GM10248 (cell line): ENCODE measurements at regions not wholly inside any gene's neighbourhood (a gene's known extent, or its start where the extent isn't known, plus 50 kb on each side); places are given as distances from the start of the nearest gene placed in this dataset.

Experiments
- CTCF ChIA-PET: fragments of 300-600 bp; sonication (Branson Sonifier 250); formaldehyde crosslinking; extraction: SDS; loops from one replicate; lab custom pipeline; 2021; ENCODE audit warnings: antibody characterized with exemption; lab: Yijun Ruan, JAX
- POLR2A ChIA-PET: fragments of 350-650 bp; sonication (Branson Sonifier 250); formaldehyde crosslinking; extraction: SDS; loops from one replicate; lab custom pipeline; 2020; ENCODE audit warnings: antibody characterized with exemption; lab: Yijun Ruan, JAX
- DNase-seq: peaks from one replicate; pipeline ENCODE4 v3.0.0; 2012; ENCODE audit errors: extremely low spot score
- TF ChIP-seq, protein P1 (sequence below): IDR thresholded peaks from 2 replicates; pipeline ENCODE4 v1.5.1; 2012; ENCODE audit warnings: mild to moderate bottlenecking, low read depth; ENCODE audit errors: extremely low read depth, missing control alignments, control extremely low read depth

DNA sequence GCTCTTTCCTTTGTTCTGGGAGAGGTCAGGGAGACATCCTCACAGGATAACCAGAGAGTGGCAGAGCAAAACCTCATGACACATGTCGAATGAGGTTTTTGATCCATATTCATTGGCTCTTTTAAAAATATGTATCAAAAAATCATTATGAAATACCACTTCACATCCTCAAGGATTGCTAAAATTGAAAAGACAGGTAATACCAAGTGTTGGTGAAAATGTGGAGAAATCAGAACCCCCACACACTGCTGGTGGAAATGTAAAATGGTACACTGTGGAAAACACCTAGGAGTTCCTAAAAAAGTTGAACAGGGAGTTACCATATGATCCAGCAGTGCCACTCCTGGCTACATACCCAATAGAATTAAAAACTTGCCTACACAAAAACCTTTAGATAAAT lies 107.8 kb upstream of the ARID2 start:
- TF ChIP-seq, protein P1, sequence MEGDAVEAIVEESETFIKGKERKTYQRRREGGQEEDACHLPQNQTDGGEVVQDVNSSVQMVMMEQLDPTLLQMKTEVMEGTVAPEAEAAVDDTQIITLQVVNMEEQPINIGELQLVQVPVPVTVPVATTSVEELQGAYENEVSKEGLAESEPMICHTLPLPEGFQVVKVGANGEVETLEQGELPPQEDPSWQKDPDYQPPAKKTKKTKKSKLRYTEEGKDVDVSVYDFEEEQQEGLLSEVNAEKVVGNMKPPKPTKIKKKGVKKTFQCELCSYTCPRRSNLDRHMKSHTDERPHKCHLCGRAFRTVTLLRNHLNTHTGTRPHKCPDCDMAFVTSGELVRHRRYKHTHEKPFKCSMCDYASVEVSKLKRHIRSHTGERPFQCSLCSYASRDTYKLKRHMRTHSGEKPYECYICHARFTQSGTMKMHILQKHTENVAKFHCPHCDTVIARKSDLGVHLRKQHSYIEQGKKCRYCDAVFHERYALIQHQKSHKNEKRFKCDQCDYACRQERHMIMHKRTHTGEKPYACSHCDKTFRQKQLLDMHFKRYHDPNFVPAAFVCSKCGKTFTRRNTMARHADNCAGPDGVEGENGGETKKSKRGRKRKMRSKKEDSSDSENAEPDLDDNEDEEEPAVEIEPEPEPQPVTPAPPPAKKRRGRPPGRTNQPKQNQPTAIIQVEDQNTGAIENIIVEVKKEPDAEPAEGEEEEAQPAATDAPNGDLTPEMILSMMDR = no peak
- ChIA-PET POLR2A (no interaction called here), CTCF (interaction anchor here (1.6 kb wide), 1 partner anchor 9 kb away, joined by 5 read pairs; no protein-coding TSS in a partner anchor)
- DNase-seq = no peak

DNA sequence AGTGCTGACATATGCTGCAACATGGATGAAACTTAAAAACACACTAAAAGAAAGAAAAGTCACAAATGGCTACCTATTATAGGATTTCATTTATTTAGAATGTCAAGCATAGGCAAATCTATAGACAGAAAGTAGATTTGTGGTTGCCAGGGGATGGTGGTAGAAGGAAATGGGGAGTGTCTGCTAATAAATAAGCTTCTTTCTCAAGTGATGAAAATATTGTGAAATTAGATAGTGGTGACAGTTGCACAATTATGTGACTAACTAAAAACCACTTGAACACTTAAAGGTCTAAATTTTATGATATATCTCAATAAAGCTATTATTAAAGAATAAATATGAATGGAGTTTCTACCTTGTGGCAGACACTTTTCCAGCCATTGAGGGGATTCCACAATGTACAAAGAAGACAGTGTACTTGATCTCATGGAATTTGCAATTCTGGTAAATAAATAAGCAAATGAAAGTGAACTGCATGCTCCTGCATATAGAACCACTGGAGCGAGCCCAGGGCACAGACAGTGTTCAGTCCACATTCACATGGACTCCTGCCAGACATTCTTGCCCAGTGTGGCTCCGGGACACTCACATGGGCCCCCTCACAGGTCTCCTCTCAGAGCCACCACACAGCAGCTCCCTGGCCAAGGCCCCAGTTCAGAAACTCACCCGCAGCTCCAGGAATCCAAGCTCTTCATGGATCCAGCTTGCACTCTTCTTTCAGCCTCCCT lies 107.1 kb upstream of the ARID2 start:
- ChIA-PET POLR2A (no interaction called here), CTCF (interaction anchor here (0.9 to 1.6 kb wide), 2 partner anchors 10 to 39 kb away, joined by 3 to 5 read pairs; no protein-coding TSS in a partner anchor)
- TF ChIP-seq, protein P1 = no peak
- DNase-seq = no peak

DNA sequence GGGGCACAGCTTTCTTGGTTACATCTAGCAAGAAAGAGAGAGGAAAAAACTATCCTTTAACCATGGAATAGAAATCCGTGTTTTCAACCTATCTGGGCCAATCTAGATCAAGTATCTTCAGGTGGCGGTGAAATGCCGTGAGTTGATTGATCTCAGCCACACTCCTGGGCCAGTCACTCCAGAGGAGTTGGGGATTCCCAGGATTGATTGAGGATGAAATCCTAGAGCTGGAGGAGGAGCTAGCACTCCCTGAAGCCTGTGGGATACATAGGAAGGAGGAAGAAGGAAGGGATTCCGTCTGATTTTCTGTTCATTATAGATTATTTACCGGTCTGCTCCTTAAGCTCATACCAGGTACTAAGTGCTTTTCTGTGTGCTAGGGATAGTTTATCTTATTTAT lies 106.3 kb upstream of the ARID2 start:
- TF ChIP-seq, protein P1 = no peak
- DNase-seq = no peak
- POLR2A ChIA-PET = no interaction called here
- CTCF ChIA-PET = interaction anchor here (0.9 to 2.3 kb wide), 2 partner anchors 8 to 40 kb away, joined by 3 to 8 read pairs; no protein-coding TSS in a partner anchor

DNA sequence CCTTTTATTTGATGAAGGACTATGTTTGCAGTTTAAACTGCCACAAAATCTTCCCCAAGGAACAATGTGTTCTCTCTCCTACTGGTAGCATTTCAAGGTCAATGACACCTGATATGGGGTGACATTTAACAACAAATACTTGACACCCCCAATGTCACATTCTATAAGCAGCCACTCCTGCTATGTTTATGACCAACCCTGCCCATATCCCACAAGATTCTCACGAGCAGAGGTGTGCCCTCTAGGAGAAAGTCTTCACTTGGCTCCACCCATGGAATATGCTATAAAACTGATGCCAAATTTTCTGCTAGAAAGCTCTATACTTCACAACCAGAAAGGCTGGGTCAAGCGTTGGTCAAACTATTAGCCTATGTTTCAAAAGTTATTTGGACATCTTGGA lies 105.6 kb upstream of the ARID2 start:
- no peak for DNase-seq
- CTCF ChIA-PET = interaction anchor here (2.3 kb wide), 1 partner anchor 8 kb away, joined by 8 read pairs; no protein-coding TSS in a partner anchor
- TF ChIP-seq, protein P1 = no peak
- POLR2A ChIA-PET = no interaction called here

DNA sequence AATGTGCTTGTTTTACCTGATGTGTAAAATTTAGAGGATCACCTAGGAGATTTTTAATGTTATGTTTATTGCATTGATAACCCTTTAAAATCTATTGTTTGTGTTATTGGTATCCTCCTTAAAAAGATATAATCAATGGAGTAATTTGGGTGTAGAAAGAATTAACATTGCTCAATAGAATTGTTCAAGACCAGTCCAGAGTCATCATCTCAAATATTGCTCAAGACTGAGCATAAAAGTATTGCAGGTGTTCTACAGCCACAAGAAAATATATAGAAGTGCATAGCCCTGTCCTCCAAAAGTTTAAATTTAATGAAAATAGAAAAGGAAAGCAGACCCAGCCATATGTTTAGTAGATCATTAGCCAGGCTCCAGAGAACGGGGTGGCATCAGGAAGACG lies 102.5 kb upstream of the ARID2 start:
- POLR2A ChIA-PET = no interaction called here

DNA sequence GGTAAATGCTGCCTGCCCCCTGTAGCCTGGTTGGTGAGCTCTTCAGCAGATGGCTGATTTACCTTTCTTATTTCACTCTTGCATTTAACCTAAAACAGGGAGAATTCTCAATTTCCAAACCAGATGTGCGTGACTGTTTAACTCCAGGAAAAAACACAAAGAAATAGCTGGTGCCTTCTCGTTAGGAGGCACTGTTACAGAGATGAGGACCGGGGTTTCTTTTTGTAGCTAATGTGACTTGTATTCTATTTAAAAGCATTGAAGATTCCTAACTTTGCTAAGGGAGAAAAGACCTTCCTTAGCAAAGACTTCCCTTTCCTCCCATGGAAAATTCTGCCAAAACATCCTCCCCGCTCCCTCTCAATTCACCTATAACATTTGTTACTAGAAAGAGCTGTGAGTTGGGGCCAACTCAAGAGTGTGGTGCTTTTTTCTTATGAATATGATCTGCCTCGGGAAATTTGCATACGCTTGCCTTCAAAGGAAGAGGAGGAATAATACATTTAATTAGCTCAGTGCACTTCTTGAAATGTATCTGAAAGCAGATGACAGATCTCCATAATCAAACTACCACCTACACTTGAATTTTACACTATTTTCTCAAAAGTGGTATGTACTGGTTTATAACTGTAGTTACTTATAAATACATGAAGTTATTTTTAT lies 102.0 kb upstream of the ARID2 start:
- DNase-seq = no peak
- ChIA-PET CTCF (interaction anchor here (1.0 to 1.7 kb wide), 2 partner anchors 9 to 20 kb away, joined by 3 to 4 read pairs; no protein-coding TSS in a partner anchor), POLR2A (no interaction called here)
- TF ChIP-seq, protein P1 = no peak

More for the DNA sequence above, 102.5 kb upstream of the ARID2 start:
- TF ChIP-seq, protein P1 = no peak
- no peak for DNase-seq
- CTCF ChIA-PET = interaction anchor here (1.0 to 1.7 kb wide), 2 partner anchors 10 to 19 kb away, joined by 3 to 4 read pairs; no protein-coding TSS in a partner anchor
